GM23338 (cell line): ENCODE measurements at regions not wholly inside any gene's neighbourhood (a gene's known extent, or its start where the extent isn't known, plus 50 kb on each side); places are given as distances from the start of the nearest gene placed in this dataset.

ENCODE experiments used
- ATAC-seq: fragments of 200-7000 bp; cut with Tn5 transposase; 3 replicates; pipeline ENCODE4 v1.9.1; 2020
- DNase-seq: peaks from one replicate; pipeline ENCODE4 v3.0.0-alpha.2; 2015; ENCODE audit warnings: low spot score
- H2AFZ ChIP-seq: fragments of 200-600 bp; sonication (generic); 2 replicates; pipeline ENCODE4 v1.8.0; 2016; ENCODE audit warnings: antibody characterized with exemption, mild to moderate bottlenecking, moderate library complexity
- H3F3A ChIP-seq: fragments of 200-600 bp; sonication (generic); replicated peaks from 2 replicates; pipeline ENCODE4 v1.8.0; 2017; ENCODE audit warnings: antibody characterized with exemption, mixed run types, low read depth
- H3K27ac ChIP-seq: fragments of 200-600 bp; sonication (generic); 2 replicates; pipeline ENCODE4 v1.6.1; 2016; ENCODE audit warnings: low read depth
- H3K27me3 ChIP-seq: fragments of 200-600 bp; sonication (generic); 2 replicates; pipeline ENCODE4 v1.8.0; 2016; ENCODE audit warnings: mild to moderate bottlenecking, mixed run types, moderate library complexity; ENCODE audit not compliant: insufficient read depth
- H3K36me3 ChIP-seq: fragments of 200-600 bp; sonication (generic); 2 replicates; pipeline ENCODE4 v1.8.0; 2016; ENCODE audit warnings: mild to moderate bottlenecking; ENCODE audit not compliant: insufficient read depth
- H3K4me1 ChIP-seq: fragments of 200-600 bp; sonication (generic); 2 replicates; pipeline ENCODE4 v1.8.0; 2016; ENCODE audit warnings: mild to moderate bottlenecking, moderate library complexity; ENCODE audit not compliant: insufficient read depth
- H3K4me2 ChIP-seq: fragments of 200-600 bp; sonication (generic); 2 replicates; pipeline ENCODE4 v1.7.1; 2017; ENCODE audit warnings: mixed run types
- H3K4me3 ChIP-seq: fragments of 200-600 bp; sonication (generic); 2 replicates; pipeline ENCODE4 v1.6.1; 2016; ENCODE audit warnings: mixed run types
- H3K79me2 ChIP-seq: fragments of 200-600 bp; sonication (generic); replicated peaks from 2 replicates; pipeline ENCODE4 v1.8.0; 2017; ENCODE audit warnings: mild to moderate bottlenecking; ENCODE audit not compliant: insufficient read depth
- H3K9me2 ChIP-seq: fragments of 200-600 bp; sonication (generic); 2 replicates; pipeline ENCODE4 v1.8.0; 2017; ENCODE audit not compliant: insufficient read depth
- H4K20me1 ChIP-seq: fragments of 200-600 bp; sonication (generic); replicated peaks from 2 replicates; pipeline ENCODE4 v1.8.0; 2017; ENCODE audit warnings: mild to moderate bottlenecking; ENCODE audit not compliant: insufficient read depth
- H3K27ac Mint-ChIP-seq: 2 replicates; pipeline ENCODE4 v1.8.0; 2020; ENCODE audit warnings: inconsistent platforms, mild to moderate bottlenecking, moderate library complexity, mixed read lengths
- H3K27me3 Mint-ChIP-seq: 3 replicates; pipeline ENCODE4 v1.8.0; 2022; ENCODE audit warnings: low read depth, mild to moderate bottlenecking, moderate library complexity, mixed read lengths, inconsistent platforms; ENCODE audit not compliant: insufficient read depth, poor library complexity
- H3K36me3 Mint-ChIP-seq: 3 replicates; pipeline ENCODE4 v1.8.0; 2021; ENCODE audit warnings: low read depth, mild to moderate bottlenecking, inconsistent platforms, moderate library complexity, mixed read lengths
- H3K4me1 Mint-ChIP-seq: 3 replicates; pipeline ENCODE4 v1.8.0; 2020; ENCODE audit warnings: mild to moderate bottlenecking, inconsistent platforms, mixed read lengths
- H3K4me3 Mint-ChIP-seq: 3 replicates; pipeline ENCODE4 v1.8.0; 2021; ENCODE audit warnings: moderate library complexity, mild to moderate bottlenecking, inconsistent platforms, mixed read lengths
- H3K9me3 Mint-ChIP-seq: 3 replicates; pipeline ENCODE4 v1.8.0; 2020; ENCODE audit warnings: moderate library complexity, mild to moderate bottlenecking, inconsistent platforms, mixed read lengths
- CREB1 ChIP-seq: fragments of 250-450 bp; sonication (Bioruptor Pico); IDR thresholded peaks from 2 replicates; pipeline ENCODE4 v1.5.0; 2020; ENCODE audit warnings: low read depth, mild to moderate bottlenecking, moderate library complexity
- CTCF ChIP-seq, 2 experiments: fragments of 200-600 bp in 1 of 2; sonication (generic) in 1 of 2; conservative IDR thresholded peaks; 2 replicates each; pipeline versions ENCODE4 v1.5.1 to v1.6.1; 2016 to 2017; ENCODE audit warnings: antibody characterized with exemption in 2 of 2, low read depth in 2 of 2, mild to moderate bottlenecking in 2 of 2, moderate library complexity in 1 of 2
- ETS1 ChIP-seq: IDR thresholded peaks from 2 replicates; pipeline ENCODE4 v1.6.1; 2016; ENCODE audit warnings: antibody characterized with exemption
- EZH2 ChIP-seq: fragments of 200-600 bp; sonication (generic); IDR thresholded peaks from one replicate; pipeline ENCODE4 v1.8.0; 2017; ENCODE audit warnings: antibody characterized with exemption, mild to moderate bottlenecking, low read depth; ENCODE audit not compliant: unreplicated experiment
- EZH2phosphoT487 ChIP-seq: fragments of 200-600 bp; sonication (generic); IDR thresholded peaks from one replicate; pipeline ENCODE4 v1.8.1; 2018; ENCODE audit warnings: antibody characterized with exemption; ENCODE audit not compliant: unreplicated experiment
- JUNB ChIP-seq: IDR thresholded peaks from one replicate; pipeline ENCODE4 v1.6.1; 2016; ENCODE audit warnings: antibody characterized with exemption; ENCODE audit not compliant: unreplicated experiment
- NANOG ChIP-seq: IDR thresholded peaks from 2 replicates; pipeline ENCODE4 v1.6.1; 2016; ENCODE audit warnings: antibody characterized with exemption, borderline replicate concordance
- POLR2AphosphoS5 ChIP-seq: IDR thresholded peaks from 2 replicates; pipeline ENCODE4 v1.6.1; 2016; ENCODE audit warnings: antibody characterized with exemption, low read depth
- STAT1 ChIP-seq: IDR thresholded peaks from one replicate; pipeline ENCODE4 v1.6.1; 2016; ENCODE audit warnings: antibody characterized with exemption; ENCODE audit not compliant: unreplicated experiment
- ZNF114 ChIP-seq: fragments of 250-450 bp; sonication (Bioruptor Pico); IDR thresholded peaks from 2 replicates; pipeline ENCODE4 v1.5.0; 2020; ENCODE audit warnings: mild to moderate bottlenecking, moderate library complexity
- ZNF331 ChIP-seq: fragments of 250-450 bp; sonication (Bioruptor Pico); IDR thresholded peaks from 2 replicates; pipeline ENCODE4 v1.5.0; 2020; ENCODE audit warnings: low read depth, mild to moderate bottlenecking, moderate library complexity
- ZNF462 ChIP-seq: fragments of 250-450 bp; sonication (Bioruptor Pico); IDR thresholded peaks from 2 replicates; pipeline ENCODE4 v1.5.0; 2020; ENCODE audit warnings: mild to moderate bottlenecking, moderate library complexity
- TF ChIP-seq, protein P1 (sequence below): IDR thresholded peaks from one replicate; pipeline ENCODE4 v1.6.1; 2018; ENCODE audit warnings: antibody characterized with exemption; ENCODE audit not compliant: unreplicated experiment

DNA sequence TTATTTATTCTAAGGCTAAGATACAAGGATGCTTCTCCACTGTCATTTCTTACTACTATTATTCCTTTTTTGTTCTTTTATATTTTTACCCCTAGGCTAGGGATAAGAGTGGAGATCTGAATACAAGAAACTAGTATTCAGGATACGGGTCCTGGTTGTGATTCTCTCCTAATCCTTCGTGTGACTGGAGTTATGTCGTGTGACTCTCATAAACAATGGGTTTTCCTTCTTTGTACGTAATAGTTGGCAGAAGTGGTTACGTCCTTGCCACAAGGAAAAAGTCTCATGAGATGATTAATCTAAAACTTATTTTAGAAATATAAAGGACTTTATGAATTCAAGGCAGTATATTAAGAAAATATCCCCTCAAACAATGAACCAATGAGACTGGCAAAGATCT lies 497.2 kb upstream of the FAM241A start:
- H3K4me3 Mint-ChIP-seq: no peak overlapping the region
- Histone ChIP-seq H3K9me2 (no peaks in the 10 kb centered on the region), H4K20me1 (no peaks in the 10 kb centered on the region), H3K4me2 (no peak overlapping the region), H3F3A (no peaks in the 10 kb centered on the region), H3K36me3 (no peaks in the 10 kb centered on the region), H3K27me3 (no peaks in the 10 kb centered on the region), H3K79me2 (no peaks in the 10 kb centered on the region), H2AFZ (no peak overlapping the region), H3K4me1 (peaks cover 28% of the 10 kb centered on the region), H3K4me3 (no peak overlapping the region), H3K27ac (no peak overlapping the region)
- TF ChIP-seq ETS1 (no peak), ZNF462 (CRISPR knock-in tag) (no peak), CTCF (conservative IDR thresholded peaks at IDR 0.05; ENCODE audit: low read depth in 2 of 2) (no peak), JUNB (no peak), ZNF331 (CRISPR knock-in tag) (no peak), STAT1 (no peak), ZNF114 (CRISPR knock-in tag) (no peak), EZH2phosphoT487 (no peak), POLR2AphosphoS5 (no peak), NANOG (no peak), EZH2 (no peak), CREB1 (CRISPR knock-in tag) (no peak)
- TF ChIP-seq, protein P1, sequence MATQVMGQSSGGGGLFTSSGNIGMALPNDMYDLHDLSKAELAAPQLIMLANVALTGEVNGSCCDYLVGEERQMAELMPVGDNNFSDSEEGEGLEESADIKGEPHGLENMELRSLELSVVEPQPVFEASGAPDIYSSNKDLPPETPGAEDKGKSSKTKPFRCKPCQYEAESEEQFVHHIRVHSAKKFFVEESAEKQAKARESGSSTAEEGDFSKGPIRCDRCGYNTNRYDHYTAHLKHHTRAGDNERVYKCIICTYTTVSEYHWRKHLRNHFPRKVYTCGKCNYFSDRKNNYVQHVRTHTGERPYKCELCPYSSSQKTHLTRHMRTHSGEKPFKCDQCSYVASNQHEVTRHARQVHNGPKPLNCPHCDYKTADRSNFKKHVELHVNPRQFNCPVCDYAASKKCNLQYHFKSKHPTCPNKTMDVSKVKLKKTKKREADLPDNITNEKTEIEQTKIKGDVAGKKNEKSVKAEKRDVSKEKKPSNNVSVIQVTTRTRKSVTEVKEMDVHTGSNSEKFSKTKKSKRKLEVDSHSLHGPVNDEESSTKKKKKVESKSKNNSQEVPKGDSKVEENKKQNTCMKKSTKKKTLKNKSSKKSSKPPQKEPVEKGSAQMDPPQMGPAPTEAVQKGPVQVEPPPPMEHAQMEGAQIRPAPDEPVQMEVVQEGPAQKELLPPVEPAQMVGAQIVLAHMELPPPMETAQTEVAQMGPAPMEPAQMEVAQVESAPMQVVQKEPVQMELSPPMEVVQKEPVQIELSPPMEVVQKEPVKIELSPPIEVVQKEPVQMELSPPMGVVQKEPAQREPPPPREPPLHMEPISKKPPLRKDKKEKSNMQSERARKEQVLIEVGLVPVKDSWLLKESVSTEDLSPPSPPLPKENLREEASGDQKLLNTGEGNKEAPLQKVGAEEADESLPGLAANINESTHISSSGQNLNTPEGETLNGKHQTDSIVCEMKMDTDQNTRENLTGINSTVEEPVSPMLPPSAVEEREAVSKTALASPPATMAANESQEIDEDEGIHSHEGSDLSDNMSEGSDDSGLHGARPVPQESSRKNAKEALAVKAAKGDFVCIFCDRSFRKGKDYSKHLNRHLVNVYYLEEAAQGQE: no peak
- no peaks in the 10 kb centered on the region for H3K27me3 Mint-ChIP-seq
- no peak overlapping the region for H3K27ac Mint-ChIP-seq
- no peaks in the 10 kb centered on the region for H3K9me3 Mint-ChIP-seq
- peaks cover 34% of the 10 kb centered on the region for H3K4me1 Mint-ChIP-seq
- H3K36me3 Mint-ChIP-seq: no peaks in the 10 kb centered on the region
- DNase-seq (no peak), ATAC-seq (no peak)
